GM06990 (cell line): ENCODE measurements at regions not wholly inside any gene's neighbourhood (a gene's known extent, or its start where the extent isn't known, plus 50 kb on each side); places are given as distances from the start of the nearest gene placed in this dataset.

Experiments used
- DNase-seq: peaks from one replicate; pipeline ENCODE4 v3.0.0-alpha.2; 2011; ENCODE audit not compliant: insufficient read length; ENCODE audit errors: extremely low read depth
- H3K27me3 ChIP-seq: replicated peaks from 2 replicates; pipeline ENCODE4 v1.6.0; 2011; ENCODE audit warnings: low read length; ENCODE audit not compliant: control insufficient read depth, insufficient read depth
- H3K36me3 ChIP-seq: 2 replicates; pipeline ENCODE4 v1.5.1; 2011; ENCODE audit warnings: low read length; ENCODE audit not compliant: control insufficient read depth, insufficient read depth
- H3K4me3 ChIP-seq: replicated peaks from 2 replicates; pipeline ENCODE4 v1.5.1; 2011; ENCODE audit warnings: low read depth, mild to moderate bottlenecking, control low read depth, low read length
- TF ChIP-seq, protein P1 (sequence below): IDR thresholded peaks from 2 replicates; pipeline ENCODE4 v1.5.1; 2011; ENCODE audit warnings: low read length, control low read depth, mild to moderate bottlenecking, inconsistent platforms; ENCODE audit not compliant: insufficient read depth, poor library complexity, severe bottlenecking

DNA sequence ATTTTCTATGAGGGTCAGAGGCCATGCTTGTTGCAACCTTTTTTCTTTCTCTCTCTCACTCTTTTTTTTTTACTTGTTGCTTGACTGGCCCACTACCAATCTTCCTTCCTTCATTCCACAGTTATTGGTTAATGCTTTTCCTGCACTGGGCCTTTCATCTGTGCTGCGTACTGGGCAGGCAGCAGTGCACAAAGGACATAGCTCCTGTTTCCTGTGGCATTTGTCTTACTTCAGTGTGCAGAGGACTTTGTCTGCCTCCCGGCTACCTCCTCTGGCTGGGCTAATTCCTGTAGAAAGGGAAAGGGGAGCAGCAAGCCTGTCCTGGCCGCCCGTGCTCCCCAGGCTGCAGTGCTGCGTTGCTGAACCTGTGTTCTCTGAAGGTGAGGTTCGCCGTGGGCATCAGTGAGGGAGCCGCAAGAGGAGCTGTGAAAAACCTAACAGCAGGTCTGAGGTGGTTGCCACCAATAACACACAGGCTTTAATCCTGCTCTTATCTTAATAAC is 93.7 kb upstream of the RGMA start:
- Histone ChIP-seq H3K36me3 (no peaks in the 10 kb centered on the region), H3K27me3 (peaks cover 1% of the 10 kb centered on the region; the same call in 1 of the 2 replicates), H3K4me3 (no peak overlapping the region)
- no peak for DNase-seq
- TF ChIP-seq, protein P1, sequence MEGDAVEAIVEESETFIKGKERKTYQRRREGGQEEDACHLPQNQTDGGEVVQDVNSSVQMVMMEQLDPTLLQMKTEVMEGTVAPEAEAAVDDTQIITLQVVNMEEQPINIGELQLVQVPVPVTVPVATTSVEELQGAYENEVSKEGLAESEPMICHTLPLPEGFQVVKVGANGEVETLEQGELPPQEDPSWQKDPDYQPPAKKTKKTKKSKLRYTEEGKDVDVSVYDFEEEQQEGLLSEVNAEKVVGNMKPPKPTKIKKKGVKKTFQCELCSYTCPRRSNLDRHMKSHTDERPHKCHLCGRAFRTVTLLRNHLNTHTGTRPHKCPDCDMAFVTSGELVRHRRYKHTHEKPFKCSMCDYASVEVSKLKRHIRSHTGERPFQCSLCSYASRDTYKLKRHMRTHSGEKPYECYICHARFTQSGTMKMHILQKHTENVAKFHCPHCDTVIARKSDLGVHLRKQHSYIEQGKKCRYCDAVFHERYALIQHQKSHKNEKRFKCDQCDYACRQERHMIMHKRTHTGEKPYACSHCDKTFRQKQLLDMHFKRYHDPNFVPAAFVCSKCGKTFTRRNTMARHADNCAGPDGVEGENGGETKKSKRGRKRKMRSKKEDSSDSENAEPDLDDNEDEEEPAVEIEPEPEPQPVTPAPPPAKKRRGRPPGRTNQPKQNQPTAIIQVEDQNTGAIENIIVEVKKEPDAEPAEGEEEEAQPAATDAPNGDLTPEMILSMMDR, result no peak

DNA sequence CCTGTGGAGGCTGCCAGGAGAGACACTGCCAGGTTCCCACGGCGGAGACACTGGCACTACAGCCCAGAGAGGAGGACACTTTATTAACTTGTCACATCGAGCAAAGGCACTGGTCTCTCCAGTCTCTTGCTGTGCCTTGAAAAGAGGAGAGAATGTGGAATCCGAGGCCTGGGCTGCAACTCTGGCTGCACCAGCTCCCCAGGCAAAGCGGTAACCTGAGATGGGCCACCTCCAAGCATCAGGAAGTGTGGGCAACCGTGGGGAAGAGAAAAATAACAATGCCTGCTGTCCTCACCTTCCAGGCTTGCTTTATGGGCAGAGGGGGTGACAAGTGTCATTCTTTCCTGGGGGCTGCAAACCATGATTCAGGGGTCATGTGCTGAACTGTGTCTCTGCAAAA is 91.6 kb upstream of the RGMA start:
- no peak overlapping the region for H3K4me3 ChIP-seq
- H3K36me3 ChIP-seq, result no peaks in the 10 kb centered on the region
- TF ChIP-seq, protein P1, result no peak
- H3K27me3 ChIP-seq, result peaks cover 1% of the 10 kb centered on the region; the same call in 1 of the 2 replicates
- DNase-seq, result no peak

DNA sequence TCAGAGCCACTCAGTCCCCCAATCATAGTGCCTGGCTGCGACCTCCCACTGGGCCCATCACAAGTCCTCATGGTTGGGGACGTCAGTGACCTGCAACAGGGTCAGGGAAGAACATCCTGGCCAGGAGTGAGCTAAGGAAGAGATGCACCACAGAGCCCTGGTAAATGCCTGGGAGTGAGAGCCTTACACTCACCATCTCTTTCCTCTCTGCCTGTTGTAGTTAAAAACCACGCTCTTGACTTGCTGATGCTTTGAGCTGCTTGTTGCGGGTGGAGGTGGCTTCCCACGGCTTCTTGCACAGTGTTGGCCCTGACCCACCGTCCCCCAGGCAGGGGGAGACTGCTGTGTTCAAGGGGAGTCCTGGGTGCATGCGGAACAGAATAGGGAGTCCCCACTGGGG is 91.1 kb upstream of the RGMA start:
- peaks cover 1% of the 10 kb centered on the region; the same call in 1 of the 2 replicates for H3K27me3 ChIP-seq
- no peak for DNase-seq
- TF ChIP-seq, protein P1, result no peak
- no peak overlapping the region for H3K4me3 ChIP-seq
- H3K36me3 ChIP-seq, result no peaks in the 10 kb centered on the region

DNA sequence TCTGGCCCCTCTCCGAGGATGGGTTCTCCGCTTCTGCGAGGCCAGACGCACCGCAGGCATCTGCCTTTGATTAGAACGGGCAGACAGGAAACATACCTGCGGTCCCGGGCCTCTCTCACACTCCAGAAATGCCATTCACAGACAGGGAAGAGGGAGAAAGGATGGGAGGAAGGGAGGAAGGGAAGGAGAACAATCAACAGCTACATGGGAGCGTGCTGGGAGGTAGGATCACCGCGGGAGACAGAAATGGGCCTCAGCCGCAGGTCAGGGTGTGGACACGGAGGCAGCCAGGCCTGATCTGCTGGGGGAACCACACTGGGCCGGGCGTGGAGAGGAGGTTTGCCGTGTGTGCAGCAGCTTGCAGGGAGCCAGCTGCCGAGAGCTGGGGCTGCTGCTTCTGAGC is 90.7 kb upstream of the RGMA start:
- H3K27me3 ChIP-seq, result peaks cover 1% of the 10 kb centered on the region; the same call in 1 of the 2 replicates
- no peak for DNase-seq
- TF ChIP-seq, protein P1, result no peak

DNA sequence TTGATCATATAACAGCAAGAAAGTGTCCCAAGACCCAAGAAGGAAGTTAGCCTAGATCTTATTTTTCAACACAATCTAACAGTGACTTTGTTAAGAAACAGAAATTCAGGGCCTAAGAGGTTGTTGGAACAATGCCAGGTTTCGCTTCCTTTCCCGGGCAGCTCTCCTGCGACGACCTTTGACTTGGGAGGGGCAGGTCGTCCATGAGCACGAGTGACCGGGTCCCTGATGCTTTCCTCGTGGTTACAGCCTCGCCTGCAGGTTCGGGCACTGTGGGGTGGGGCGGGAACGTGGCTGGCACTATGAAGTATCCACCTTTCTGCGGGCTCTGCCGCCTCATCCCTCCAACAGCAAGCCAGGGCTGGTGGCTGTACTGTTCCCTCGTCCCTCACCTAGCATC is 90.1 kb upstream of the RGMA start:
- H3K27me3 ChIP-seq, result peaks cover 1% of the 10 kb centered on the region; the same call in 1 of the 2 replicates
- TF ChIP-seq, protein P1, result no peak
- no peak for DNase-seq
- no peak overlapping the region for H3K4me3 ChIP-seq
- no peaks in the 10 kb centered on the region for H3K36me3 ChIP-seq

More for the DNA sequence above, 90.7 kb upstream of the RGMA start:
- H3K36me3 ChIP-seq, result no peaks in the 10 kb centered on the region
- no peak overlapping the region for H3K4me3 ChIP-seq

DNA sequence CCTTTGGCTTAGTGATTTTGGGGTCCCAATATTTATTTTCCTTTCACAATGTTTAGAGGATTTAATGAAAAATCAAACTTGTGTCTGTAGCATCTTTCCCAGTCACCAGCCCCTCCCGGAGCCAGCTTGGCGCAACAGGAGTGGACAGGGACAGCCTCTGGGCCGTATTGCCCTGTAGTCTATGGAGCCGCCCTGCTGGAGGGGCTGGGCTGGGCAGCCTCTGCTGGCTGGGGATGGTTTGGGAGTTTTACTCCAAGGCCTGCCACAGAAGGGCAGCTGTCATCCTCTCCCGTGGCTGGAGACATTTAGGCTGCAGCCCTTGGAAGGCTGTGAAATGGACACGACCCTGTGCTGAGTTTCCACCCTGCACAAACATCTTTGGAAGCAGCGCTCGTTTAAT is 89.4 kb upstream of the RGMA start:
- no peak for DNase-seq
- no peaks in the 10 kb centered on the region for H3K36me3 ChIP-seq
- TF ChIP-seq, protein P1, result no peak
- H3K4me3 ChIP-seq, result no peak overlapping the region
- no peaks in the 10 kb centered on the region; the same call in 1 of the 2 replicates for H3K27me3 ChIP-seq
